ENCODE measurements at regions not wholly inside any gene's neighbourhood (a gene's known extent, or its start where the extent isn't known, plus 50 kb on each side); places are given as distances from the start of the nearest gene placed in this dataset.

- Histone ChIP-seq H3K79me2 (ENCODE audit: insufficient read depth, low read length) (no peaks in the 10 kb centered on the region), H3K4me3 (replicated peaks in 1 of 2; ENCODE audit: low read depth in 1 of 2, low read length in 2 of 2) (no peak overlapping the region), H3K36me3 (ENCODE audit: control insufficient read depth in 1 of 2, insufficient read depth in 2 of 2, low read length in 2 of 2) (no peaks in the 10 kb centered on the region), H2AFZ (ENCODE audit: low read depth, low read length, poor library complexity, severe bottlenecking) (no peak overlapping the region), H3K9me3 (ENCODE audit: control insufficient read depth in 1 of 2, insufficient read depth in 1 of 2, low read depth in 1 of 2, low read length in 2 of 2) (no peaks in the 10 kb centered on the region), H3K9ac (ENCODE audit: low read length) (no peak overlapping the region), H3K9me2 (ENCODE audit: insufficient read depth) (no peaks in the 10 kb centered on the region), H4K20me1 (ENCODE audit: insufficient read depth) (no peaks in the 10 kb centered on the region), H3K4me2 (ENCODE audit: low read length) (no peak overlapping the region), H3K27me3 (ENCODE audit: insufficient read depth, low read length) (peaks cover 2% of the 10 kb centered on the region; the same call in 1 of the 2 replicates), H3K27ac (ENCODE audit: low read depth, low read length) (no peak overlapping the region), H3K4me1 (ENCODE audit: control insufficient read depth in 1 of 2, insufficient read depth in 2 of 2, low read length in 2 of 2) (no peaks in the 10 kb centered on the region)
- ATAC-seq = no peak
- CTCF ChIA-PET = no interaction called here
- intact Hi-C loops (cut with micrococcal nuclease) = no loop called here
- POLR2A ChIA-PET = no interaction called here
- DNase-seq (ENCODE audit: low read depth, low spot score) = no peak
- RAD21 ChIA-PET (ENCODE audit: low non-redundant PET in 1 of 2, low total read pairs in 2 of 2, uncharacterized antibody in 2 of 2, unreplicated experiment in 2 of 2) = no interaction called here
- TF ChIP-seq MAX (IDR thresholded peaks at IDR 0.05) (no peak), CBX3 (IDR thresholded peaks at IDR 0.05; ENCODE audit: low read depth) (no peak), CTCF (IDR thresholded peaks at IDR 0.05 in 2 of 3, conservative IDR thresholded peaks at IDR 0.05 in 1 of 3; ENCODE audit: borderline replicate concordance in 1 of 3, insufficient read depth in 1 of 3, low read depth in 2 of 3, low read length in 2 of 3) (no peak), REST (IDR thresholded peaks at IDR 0.05; ENCODE audit: low read depth) (no peak), EZH2 (IDR thresholded peaks at IDR 0.05) (no peak), TCF7L2 (IDR thresholded peaks at IDR 0.05; ENCODE audit: borderline replicate concordance, extremely low read depth, insufficient read depth, insufficient read length) (no peak), SP1 (IDR thresholded peaks at IDR 0.05; ENCODE audit: low read depth) (no peak), JUND (IDR thresholded peaks at IDR 0.05) (no peak), CEBPB (IDR thresholded peaks at IDR 0.05; ENCODE audit: low read depth) (no peak), SIN3A (IDR thresholded peaks at IDR 0.05; ENCODE audit: low read depth) (no peak), SRF (IDR thresholded peaks at IDR 0.05; ENCODE audit: low read depth) (no peak), POLR2A (IDR thresholded peaks at IDR 0.05; ENCODE audit: borderline replicate concordance, extremely low read depth, insufficient read depth, insufficient read length) (no peak)
- no TSS peak for BruUV-seq (replicated peaks)
Measured at GRCh38 chr2:6750411-6751158, 115.1 kb downstream of the CMPK2 start.

Measured in HCT116 (cell line).